Pancreas (tissue), 10 donors: ENCODE measurements at regions not wholly inside any gene's neighbourhood (a gene's known extent, or its start where the extent isn't known, plus 50 kb on each side); places are given as distances from the start of the nearest gene placed in this dataset.

Experiments used
- ATAC-seq, 4 donors: fragments of 200-7000 bp; cut with Tn5 transposase; one replicate each; pipeline versions ENCODE4 v1.8.0 to v1.9.1; 2020; ENCODE audit warnings: mild to moderate bottlenecking in 4 of 4, moderate library complexity in 4 of 4
- DNase-seq, 6 donors: peaks; one replicate each; pipeline ENCODE4 v3.0.0-alpha.2; 2020
- FAIRE-seq: peaks from 2 replicates; lab custom pipeline; 2012; peaks lifted over from hg19 to GRCh38; lab: Jason Lieb, UNC
- H3K27ac ChIP-seq, 4 donors: fragments of 200-600 bp; sonication (generic); 1 replicate in 3 of 4; 2 replicates in 1 of 4; pipeline versions ENCODE4 v1.5.0 to v1.8.0; 2020
- H3K27me3 ChIP-seq, 4 donors: fragments of 200-600 bp; one replicate each; pipeline ENCODE4 v1.8.0; 2021
- H3K36me3 ChIP-seq, 3 donors: fragments of 200-600 bp; sonication (generic) in 1 of 3; one replicate each; pipeline versions ENCODE4 v1.5.0 to v1.8.0; 2020 to 2021
- H3K4me1 ChIP-seq, 3 donors: fragments of 200-600 bp; one replicate each; pipeline ENCODE4 v1.8.0; 2021
- H3K4me3 ChIP-seq, 4 donors: fragments of 200-600 bp; sonication (generic) in 2 of 4; one replicate each; pipeline versions ENCODE4 v1.5.0 to v1.8.0; 2020 to 2021
- H3K9me3 ChIP-seq, 4 donors: fragments of 200-600 bp; one replicate each; pipeline ENCODE4 v1.8.0; 2021
- CTCF ChIP-seq, 4 donors: fragments of 200-600 bp; sonication (generic) in 3 of 4; IDR thresholded peaks; one replicate each; pipeline versions ENCODE4 v1.5.0 to v1.8.0; 2021; ENCODE audit warnings: antibody characterized with exemption in 4 of 4
- WGBS, 2 donors: extraction: QIAGEN DNeasy Blood & Tissue Kit; methylation state at CpG; one replicate each; pipeline ENCODE4 v1.1.7; 2013; 5-methylcytosine and 5-hydroxymethylcytosine counted together
- intact Hi-C, 3 donors: fragments of 100-400 bp; cut with DNase I; formaldehyde crosslinking; loops; one replicate each; pipeline versions ENCODE4 v1.11.1 to v1.14.2; 2022
- donor health status: healthy with polysubstance abuse.
- donor health status: DM: no; HTN: no; CAD: no; lungs with moderate emphysema.
- donor health status: DM: no; HTN: no; CAD: no.
- donor health status: control.
- donor health status: control.
- donor health status: Bipolar disorder and iron deficiency.
- donor health status: DM: yes; HTN: yes; CAD: no.
- donor health status: DM: no; HTN: no; CAD: no.
- donor health status: DM: no; HTN: no; CAD: no.
- donor health status: DM: yes; HTN: yes; CAD: no.

DNA sequence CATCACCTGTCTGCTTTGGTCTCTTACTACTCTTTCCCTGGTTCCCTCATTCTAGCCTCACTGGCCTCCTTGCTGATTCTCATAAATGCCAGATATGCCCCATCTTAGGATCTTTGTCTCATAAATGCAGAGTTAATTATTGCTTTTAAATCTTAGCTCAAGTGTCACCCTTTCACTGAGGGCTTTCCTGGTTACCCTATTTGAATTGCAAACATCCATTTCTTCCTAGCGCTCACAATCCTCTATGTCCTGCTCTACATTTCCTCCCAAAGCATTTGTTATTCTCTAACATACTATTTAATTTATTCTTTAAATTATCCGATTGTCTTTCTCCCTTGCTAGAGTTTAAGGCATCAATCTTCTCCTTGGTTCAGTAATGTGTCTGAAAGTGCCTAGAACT lies 296.5 kb upstream of the ADGRL4 start:
- no peak overlapping the region for H3K4me3 ChIP-seq
- DNase-seq (no peak), FAIRE-seq (no peak), ATAC-seq (no peak)
- no peaks in the 10 kb centered on the region for H3K9me3 ChIP-seq
- H3K4me1 ChIP-seq = no peaks in the 10 kb centered on the region
- no peak overlapping the region for H3K27ac ChIP-seq
- intact Hi-C loops = no loop called here
- 73 to 82% methylated on average over 2 of the region's 2 CpGs for WGBS, 2 donors
- no peaks in the 10 kb centered on the region for H3K36me3 ChIP-seq
- TF ChIP-seq CTCF (IDR thresholded peaks at IDR 0.05) = no peak
- peaks cover 0 to 3% (median 0%) of the 10 kb centered on the region in 4 donors for H3K27me3 ChIP-seq

GRCh38 chr1:79302380-79302930 lies 295.9 kb upstream of the ADGRL4 start:
- H3K9me3 ChIP-seq = no peaks in the 10 kb centered on the region
- H3K4me3 ChIP-seq = no peak overlapping the region
- ATAC-seq = no peak
- FAIRE-seq = no peak
- WGBS, 2 donors = 25 to 34% methylated on average over 6 of the region's 6 CpGs
- peaks cover 0 to 3% (median 0%) of the 10 kb centered on the region in 4 donors for H3K27me3 ChIP-seq
- no peak for TF ChIP-seq CTCF (IDR thresholded peaks at IDR 0.05)
- no peaks in the 10 kb centered on the region for H3K36me3 ChIP-seq
- DNase-seq = no peak
- H3K27ac ChIP-seq = no peak overlapping the region
- intact Hi-C loops = no loop called here
- no peaks in the 10 kb centered on the region for H3K4me1 ChIP-seq

GRCh38 chr1:79295967-79296366 lies 289.4 kb upstream of the ADGRL4 start:
- Histone ChIP-seq H3K9me3 (no peaks in the 10 kb centered on the region), H3K27me3 (peaks cover 0 to 3% (median 0%) of the 10 kb centered on the region in 4 donors), H3K36me3 (no peaks in the 10 kb centered on the region), H3K27ac (no peak overlapping the region), H3K4me1 (no peaks in the 10 kb centered on the region), H3K4me3 (no peak overlapping the region)
- intact Hi-C loops = no loop called here
- no peak for ATAC-seq
- 63 to 70% methylated on average over 3 of the region's 3 CpGs for WGBS, 2 donors
- TF ChIP-seq CTCF (IDR thresholded peaks at IDR 0.05) = no peak
- no peak for FAIRE-seq
- no peak for DNase-seq

GRCh38 chr1:79293611-79294010 lies 287.1 kb upstream of the ADGRL4 start:
- H3K9me3 ChIP-seq = no peaks in the 10 kb centered on the region
- DNase-seq (no peak), FAIRE-seq (no peak), ATAC-seq (no peak)
- WGBS, 2 donors = 81 to 83% methylated on average over 1 of the region's 1 CpG
- H3K27me3 ChIP-seq = no peaks in the 10 kb centered on the region
- H3K36me3 ChIP-seq = no peaks in the 10 kb centered on the region
- intact Hi-C loops = no loop called here
- H3K4me1 ChIP-seq = no peaks in the 10 kb centered on the region
- H3K4me3 ChIP-seq = no peak overlapping the region
- no peak for TF ChIP-seq CTCF (IDR thresholded peaks at IDR 0.05)
- H3K27ac ChIP-seq = no peak overlapping the region

- WGBS, 2 donors = 68 to 74% methylated on average over 7 of the region's 7 CpGs
- DNase-seq (no peak), ATAC-seq (no peak), FAIRE-seq (no peak)
- H3K27ac ChIP-seq = no peak overlapping the region
- H3K4me3 ChIP-seq = no peak overlapping the region
- no peaks in the 10 kb centered on the region for H3K9me3 ChIP-seq
- TF ChIP-seq CTCF (IDR thresholded peaks at IDR 0.05) = no peak
- intact Hi-C loops = no loop called here
- H3K36me3 ChIP-seq = no peaks in the 10 kb centered on the region
- no peaks in the 10 kb centered on the region for H3K27me3 ChIP-seq
- H3K4me1 ChIP-seq = no peaks in the 10 kb centered on the region
Observed at GRCh38 chr1:79290927-79291474, 284.5 kb upstream of the ADGRL4 start.
